ENCODE measurements at regions not wholly inside any gene's neighbourhood (a gene's known extent, or its start where the extent isn't known, plus 50 kb on each side); places are given as distances from the start of the nearest gene placed in this dataset.

DNA sequence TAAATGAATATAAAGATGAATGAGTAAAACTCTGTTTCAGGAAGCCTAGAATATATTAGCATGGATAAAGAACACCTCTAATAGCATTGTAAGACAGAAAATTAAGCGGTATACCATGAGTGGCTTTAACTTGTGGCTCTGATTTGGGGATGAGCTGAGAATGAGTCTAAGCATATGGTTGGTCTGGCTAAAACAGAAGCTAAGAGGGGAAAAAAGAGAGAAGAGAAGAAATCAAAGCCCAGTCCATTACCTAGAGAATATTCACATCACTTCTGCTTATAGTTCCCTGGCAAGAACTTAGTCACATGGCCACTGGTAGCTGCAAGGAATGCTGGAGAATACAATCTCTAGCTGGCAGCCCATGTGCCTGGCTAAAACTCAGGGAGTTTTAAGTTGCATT is 414.5 kb downstream of the PRDM5 start:
- H3K9ac ChIP-seq (ENCODE audit: low read depth, low read length, poor library complexity, severe bottlenecking), result no peak overlapping the region
- H3K4me3 ChIP-seq (ENCODE audit: low read length, poor library complexity, severe bottlenecking), result no peak overlapping the region
- no peaks in the 10 kb centered on the region for H3K79me2 ChIP-seq (ENCODE audit: insufficient read depth, low read length)
- H3K27me3 ChIP-seq (ENCODE audit: insufficient read depth, low read length, poor library complexity, severe bottlenecking), result no peaks in the 10 kb centered on the region
- TF ChIP-seq EZH2phosphoT487 (IDR thresholded peaks at IDR 0.05; ENCODE audit: borderline replicate concordance), result no peak
- TF ChIP-seq CTCF (conservative IDR thresholded peaks at IDR 0.05; ENCODE audit: low read length), result no peak
- no peak overlapping the region for H3K4me2 ChIP-seq (ENCODE audit: low read depth, low read length, poor library complexity, severe bottlenecking)
- no peaks in the 10 kb centered on the region for H3K4me1 ChIP-seq (ENCODE audit: insufficient read depth, low read length, poor library complexity, severe bottlenecking)
- no peak overlapping the region for H2AFZ ChIP-seq (ENCODE audit: low read length)
- no peaks in the 10 kb centered on the region for H3F3A ChIP-seq (ENCODE audit: low read depth)
- H4K20me1 ChIP-seq (ENCODE audit: insufficient read depth, low read length, poor library complexity, severe bottlenecking), result no peaks in the 10 kb centered on the region
- H3K36me3 ChIP-seq (ENCODE audit: insufficient read depth, low read length), result no peaks in the 10 kb centered on the region
- no peaks in the 10 kb centered on the region for H3K9me2 ChIP-seq (replicated peaks; ENCODE audit: low read depth, low read length)
- no peaks in the 10 kb centered on the region for H3K9me3 ChIP-seq (ENCODE audit: insufficient read depth, low read depth, low read length)

- Histone ChIP-seq H3F3A (ENCODE audit: low read depth) (no peaks in the 10 kb centered on the region), H3K9ac (ENCODE audit: low read depth, low read length, poor library complexity, severe bottlenecking) (no peak overlapping the region), H3K4me1 (ENCODE audit: insufficient read depth, low read length, poor library complexity, severe bottlenecking) (no peaks in the 10 kb centered on the region), H3K27me3 (ENCODE audit: insufficient read depth, low read length, poor library complexity, severe bottlenecking) (no peaks in the 10 kb centered on the region), H3K9me3 (ENCODE audit: insufficient read depth, low read depth, low read length) (no peaks in the 10 kb centered on the region), H2AFZ (ENCODE audit: low read length) (no peak overlapping the region), H3K79me2 (ENCODE audit: insufficient read depth, low read length) (no peaks in the 10 kb centered on the region), H3K4me3 (ENCODE audit: low read length, poor library complexity, severe bottlenecking) (no peak overlapping the region), H4K20me1 (ENCODE audit: insufficient read depth, low read length, poor library complexity, severe bottlenecking) (no peaks in the 10 kb centered on the region), H3K36me3 (ENCODE audit: insufficient read depth, low read length) (no peaks in the 10 kb centered on the region), H3K4me2 (ENCODE audit: low read depth, low read length, poor library complexity, severe bottlenecking) (no peak overlapping the region), H3K9me2 (replicated peaks; ENCODE audit: low read depth, low read length) (no peaks in the 10 kb centered on the region)
- no peak for TF ChIP-seq EZH2phosphoT487 (IDR thresholded peaks at IDR 0.05; ENCODE audit: borderline replicate concordance)
- TF ChIP-seq CTCF (conservative IDR thresholded peaks at IDR 0.05; ENCODE audit: low read length), result no peak
Measured at GRCh38 chr4:120506536-120506935, 416.0 kb downstream of the PRDM5 start.

DNA sequence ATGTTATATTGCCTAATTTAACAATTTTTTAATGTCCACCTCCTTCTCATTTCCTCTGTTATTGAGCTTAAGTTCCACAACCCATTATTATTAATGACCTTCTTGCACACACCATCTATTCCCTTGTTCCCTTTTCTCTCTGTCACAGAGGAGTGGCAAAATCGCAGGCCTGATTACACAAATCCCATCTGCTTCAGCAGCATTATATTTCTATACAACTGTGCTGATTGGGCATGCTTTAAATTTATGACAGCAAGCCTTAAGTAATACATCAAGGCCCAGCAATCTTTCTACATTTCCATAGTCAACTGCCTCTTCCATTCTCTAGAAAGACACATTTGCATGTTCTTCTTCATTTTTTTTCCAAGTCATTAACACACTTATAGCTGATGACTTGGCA is 423.8 kb downstream of the PRDM5 start:
- Histone ChIP-seq H4K20me1 (ENCODE audit: insufficient read depth, low read length, poor library complexity, severe bottlenecking) (no peaks in the 10 kb centered on the region), H3K9me3 (ENCODE audit: insufficient read depth, low read depth, low read length) (no peaks in the 10 kb centered on the region), H3K4me2 (ENCODE audit: low read depth, low read length, poor library complexity, severe bottlenecking) (no peak overlapping the region), H3K4me3 (ENCODE audit: low read length, poor library complexity, severe bottlenecking) (no peak overlapping the region), H3K36me3 (ENCODE audit: insufficient read depth, low read length) (no peaks in the 10 kb centered on the region), H3K4me1 (ENCODE audit: insufficient read depth, low read length, poor library complexity, severe bottlenecking) (no peaks in the 10 kb centered on the region), H3F3A (ENCODE audit: low read depth) (no peaks in the 10 kb centered on the region), H3K27me3 (ENCODE audit: insufficient read depth, low read length, poor library complexity, severe bottlenecking) (no peaks in the 10 kb centered on the region), H3K9me2 (replicated peaks; ENCODE audit: low read depth, low read length) (0 out of 2 replicates have a peak, but pooled peaks cover 3% of the 10 kb centered on the region), H3K9ac (ENCODE audit: low read depth, low read length, poor library complexity, severe bottlenecking) (no peak overlapping the region), H3K79me2 (ENCODE audit: insufficient read depth, low read length) (no peaks in the 10 kb centered on the region), H2AFZ (ENCODE audit: low read length) (no peak overlapping the region)
- TF ChIP-seq EZH2phosphoT487 (IDR thresholded peaks at IDR 0.05; ENCODE audit: borderline replicate concordance), result no peak

DNA sequence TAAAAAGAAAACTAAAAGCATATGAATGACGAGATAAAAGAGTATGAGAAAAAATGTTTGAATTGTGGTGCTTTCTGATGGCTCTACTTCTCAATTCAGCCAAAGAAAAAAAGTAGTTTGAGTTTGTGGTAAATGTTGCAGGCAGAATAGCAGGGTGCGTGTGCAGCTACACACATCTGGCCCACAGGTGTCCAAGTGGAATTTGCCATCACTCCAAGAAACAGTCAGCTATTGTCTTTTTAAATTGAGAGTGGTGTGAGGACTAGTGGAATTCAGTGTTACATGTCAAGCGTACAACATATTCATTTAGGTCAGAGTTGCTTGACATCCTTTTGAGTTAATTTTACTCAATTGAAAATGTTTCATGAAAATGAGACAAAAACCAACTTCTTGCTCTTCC is 424.8 kb upstream of the MAD2L1 start:
- Histone ChIP-seq H2AFZ (ENCODE audit: low read length) (no peak overlapping the region), H3K9me2 (replicated peaks; ENCODE audit: low read depth, low read length) (no peaks in the 10 kb centered on the region), H3K4me3 (ENCODE audit: low read length, poor library complexity, severe bottlenecking) (no peak overlapping the region), H3K36me3 (ENCODE audit: insufficient read depth, low read length) (no peaks in the 10 kb centered on the region), H3K9me3 (ENCODE audit: insufficient read depth, low read depth, low read length) (no peaks in the 10 kb centered on the region), H3F3A (ENCODE audit: low read depth) (no peaks in the 10 kb centered on the region), H3K79me2 (ENCODE audit: insufficient read depth, low read length) (no peaks in the 10 kb centered on the region), H3K27me3 (ENCODE audit: insufficient read depth, low read length, poor library complexity, severe bottlenecking) (no peaks in the 10 kb centered on the region), H3K4me2 (ENCODE audit: low read depth, low read length, poor library complexity, severe bottlenecking) (no peak overlapping the region), H3K4me1 (ENCODE audit: insufficient read depth, low read length, poor library complexity, severe bottlenecking) (no peaks in the 10 kb centered on the region), H4K20me1 (ENCODE audit: insufficient read depth, low read length, poor library complexity, severe bottlenecking) (no peaks in the 10 kb centered on the region), H3K9ac (ENCODE audit: low read depth, low read length, poor library complexity, severe bottlenecking) (no peak overlapping the region)
- no peak for TF ChIP-seq EZH2phosphoT487 (IDR thresholded peaks at IDR 0.05; ENCODE audit: borderline replicate concordance)

All from Loucy (cell line).